HG02885 (cell line): ENCODE measurements at regions not wholly inside any gene's neighbourhood (a gene's known extent, or its start where the extent isn't known, plus 50 kb on each side); places are given as distances from the start of the nearest gene placed in this dataset.
"Not testable (repeated sequence)": the region's sequence is repeated elsewhere in the genome, so short reads cannot be mapped to it uniquely, and the experiment has no call there.

Source experiments
- ATAC-seq: cut with Tn5 transposase; IDR thresholded peaks from one replicate; pipeline ENCODE4 v1.9.1; 2021; ENCODE audit warnings: mild to moderate bottlenecking; ENCODE audit not compliant: unreplicated experiment, poor library complexity

- no peak for ATAC-seq
These were observed 554.7 kb downstream of the RBFOX1 start for GRCh38 chr16:7887316-7887715.

- ATAC-seq, result no peak
These were observed 539.3 kb downstream of the RBFOX1 start for GRCh38 chr16:7871979-7872378.

GRCh38 chr16:7871371-7871770 is 538.7 kb downstream of the RBFOX1 start:
- ATAC-seq, result no peak

- no peak for ATAC-seq
These were observed 535.2 kb downstream of the RBFOX1 start for GRCh38 chr16:7867831-7868230.

GRCh38 chr16:7866144-7866543 is 533.5 kb downstream of the RBFOX1 start:
- ATAC-seq, result no peak

GRCh38 chr16:7865393-7865792 is 532.7 kb downstream of the RBFOX1 start:
- ATAC-seq, result not testable (repeated sequence)

- no peak for ATAC-seq
These were observed 529.4 kb downstream of the RBFOX1 start for GRCh38 chr16:7861891-7862582.

- no peak for ATAC-seq
These were observed 520.6 kb downstream of the RBFOX1 start for GRCh38 chr16:7853197-7853596.

- no peak for ATAC-seq
These were observed 517.2 kb downstream of the RBFOX1 start for GRCh38 chr16:7849841-7850240.

- ATAC-seq, result no peak
These were observed 510.6 kb downstream of the RBFOX1 start for GRCh38 chr16:7843261-7843660.

GRCh38 chr16:7839568-7839967 is 506.9 kb downstream of the RBFOX1 start:
- no peak for ATAC-seq

GRCh38 chr16:7834771-7835431 is 502.3 kb downstream of the RBFOX1 start:
- no peak for ATAC-seq

GRCh38 chr16:7820816-7821215 is 488.2 kb downstream of the RBFOX1 start:
- ATAC-seq, result no peak

- ATAC-seq, result no peak
These were observed 473.2 kb downstream of the RBFOX1 start for GRCh38 chr16:7805686-7806396.

- no peak for ATAC-seq
These were observed 472.1 kb downstream of the RBFOX1 start for GRCh38 chr16:7804635-7805195.

GRCh38 chr16:7792346-7792745 is 459.7 kb downstream of the RBFOX1 start:
- no peak for ATAC-seq

- ATAC-seq, result no peak
These were observed 458.5 kb downstream of the RBFOX1 start for GRCh38 chr16:7791028-7791590.

GRCh38 chr16:7775072-7775488 is 442.4 kb downstream of the RBFOX1 start:
- ATAC-seq, result no peak

GRCh38 chr16:7772722-7773121 is 440.1 kb downstream of the RBFOX1 start:
- no peak for ATAC-seq

- not testable (repeated sequence) for ATAC-seq
These were observed 436.4 kb downstream of the RBFOX1 start for GRCh38 chr16:7769091-7769490.

GRCh38 chr16:7765079-7765550 is 432.5 kb downstream of the RBFOX1 start:
- ATAC-seq, result no peak
